H9 (cell line): ENCODE measurements at regions not wholly inside any gene's neighbourhood (a gene's known extent, or its start where the extent isn't known, plus 50 kb on each side); places are given as distances from the start of the nearest gene placed in this dataset.

Experiments used
- DNase-seq: peaks from one replicate; pipeline ENCODE4 v3.0.0-alpha.2; 2017
- H2AFZ ChIP-seq: one replicate; pipeline ENCODE4 v1.6.1; 2013; ENCODE audit warnings: mild to moderate bottlenecking, low read length, control low read depth, moderate library complexity
- H2AK5ac ChIP-seq: 2 replicates; pipeline ENCODE4 v1.6.1; 2013; ENCODE audit warnings: low read length, control low read depth, mixed read lengths; ENCODE audit not compliant: insufficient read length
- H2BK120ac ChIP-seq: one replicate; pipeline ENCODE4 v1.6.1; 2013; ENCODE audit warnings: low read depth, mild to moderate bottlenecking, low read length, control low read depth, inconsistent platforms; ENCODE audit not compliant: poor library complexity, severe bottlenecking
- H2BK12ac ChIP-seq: 2 replicates; pipeline ENCODE4 v1.6.1; 2013; ENCODE audit warnings: low read length, control low read depth, mixed read lengths, low read depth; ENCODE audit not compliant: insufficient read length
- H2BK15ac ChIP-seq: 2 replicates; pipeline ENCODE4 v1.6.1; 2013; ENCODE audit warnings: low read depth, low read length, control low read depth
- H2BK20ac ChIP-seq: one replicate; pipeline ENCODE4 v1.6.1; 2013; ENCODE audit warnings: low read depth, mild to moderate bottlenecking, low read length, control low read depth, inconsistent platforms; ENCODE audit not compliant: poor library complexity, severe bottlenecking
- H2BK5ac ChIP-seq: 2 replicates; pipeline ENCODE4 v1.6.1; 2013; ENCODE audit warnings: low read length, control low read depth, mixed read lengths; ENCODE audit not compliant: insufficient read length
- H3K14ac ChIP-seq: 2 replicates; pipeline ENCODE4 v1.6.1; 2013; ENCODE audit warnings: low read length, control low read depth; ENCODE audit not compliant: insufficient read depth
- H3K18ac ChIP-seq: 2 replicates; pipeline ENCODE4 v1.6.1; 2013; ENCODE audit warnings: low read depth, mild to moderate bottlenecking, mixed read lengths, low read length, control low read depth; ENCODE audit not compliant: insufficient read length
- H3K23ac ChIP-seq: 2 replicates; pipeline ENCODE4 v1.6.1; 2013; ENCODE audit warnings: low read length, control low read depth, mixed read lengths, low read depth; ENCODE audit not compliant: insufficient read length
- H3K23me2 ChIP-seq: 2 replicates; pipeline ENCODE4 v1.6.1; 2013; ENCODE audit warnings: low read depth, mild to moderate bottlenecking, mixed read lengths, low read length, control low read depth; ENCODE audit not compliant: insufficient read length, poor library complexity, severe bottlenecking
- H3K27ac ChIP-seq: 2 replicates; pipeline ENCODE4 v1.5.1; 2013; ENCODE audit warnings: low read length, control low read depth, mixed read lengths, low read depth; ENCODE audit not compliant: insufficient read length
- H3K27me3 ChIP-seq: 2 replicates; pipeline ENCODE4 v1.6.1; 2013; ENCODE audit warnings: low read length, control low read depth, inconsistent platforms; ENCODE audit not compliant: insufficient read depth
- H3K4ac ChIP-seq: 2 replicates; pipeline ENCODE4 v1.6.1; 2013; ENCODE audit warnings: low read depth, mild to moderate bottlenecking, control low read depth, inconsistent platforms, low read length, moderate library complexity
- H3K4me1 ChIP-seq: 2 replicates; pipeline ENCODE4 v1.6.1; 2013; ENCODE audit warnings: low read length, control low read depth, inconsistent platforms; ENCODE audit not compliant: insufficient read depth
- H3K4me2 ChIP-seq: 2 replicates; pipeline ENCODE4 v1.6.1; 2013; ENCODE audit warnings: low read length, control low read depth, mixed read lengths; ENCODE audit not compliant: insufficient read length, insufficient read depth
- H3K56ac ChIP-seq: 2 replicates; pipeline ENCODE4 v1.6.1; 2013; ENCODE audit warnings: low read depth, mild to moderate bottlenecking, mixed read lengths, low read length, control low read depth; ENCODE audit not compliant: insufficient read length
- H3K79me1 ChIP-seq: 2 replicates; pipeline ENCODE4 v1.6.1; 2013; ENCODE audit warnings: low read depth, mild to moderate bottlenecking, moderate library complexity, low read length, control low read depth, inconsistent platforms; ENCODE audit not compliant: insufficient read depth, poor library complexity, severe bottlenecking
- H3K79me2 ChIP-seq: 2 replicates; pipeline ENCODE4 v1.6.1; 2013; ENCODE audit warnings: low read length, control low read depth, inconsistent platforms; ENCODE audit not compliant: insufficient read depth
- H3K9ac ChIP-seq: 2 replicates; pipeline ENCODE4 v1.6.1; 2013; ENCODE audit warnings: low read length, control low read depth, mixed read lengths; ENCODE audit not compliant: insufficient read length; ENCODE audit errors: extremely low read depth
- H3K9me3 ChIP-seq: one replicate; pipeline ENCODE4 v1.6.1; 2013; ENCODE audit warnings: low read depth, low read length, inconsistent platforms; ENCODE audit not compliant: control insufficient read depth
- H3T11ph ChIP-seq: one replicate; pipeline ENCODE4 v1.6.1; 2013; ENCODE audit warnings: mild to moderate bottlenecking, low read length, control low read depth, inconsistent platforms
- H4K20me1 ChIP-seq: one replicate; pipeline ENCODE4 v1.6.1; 2013; ENCODE audit not compliant: control insufficient read depth, insufficient read length, insufficient read depth
- H4K5ac ChIP-seq: 2 replicates; pipeline ENCODE4 v1.6.1; 2013; ENCODE audit warnings: low read depth, mild to moderate bottlenecking, mixed read lengths, low read length, control low read depth; ENCODE audit not compliant: insufficient read length
- H4K8ac ChIP-seq: replicated peaks from 2 replicates; pipeline ENCODE4 v1.6.1; 2013; ENCODE audit warnings: low read length, control low read depth, mixed read lengths, low read depth; ENCODE audit not compliant: insufficient read length
- H4K91ac ChIP-seq: 2 replicates; pipeline ENCODE4 v1.6.1; 2013; ENCODE audit warnings: low read depth, mild to moderate bottlenecking, moderate library complexity, mixed read lengths, low read length, control low read depth; ENCODE audit not compliant: insufficient read length
- H3K27ac Mint-ChIP-seq, 3 experiments: 2 replicates in 2 of 3; 3 replicates in 1 of 3; pipeline ENCODE4 v1.8.0; 2020 to 2021; ENCODE audit warnings: mixed read lengths in 3 of 3, mild to moderate bottlenecking in 1 of 3, moderate library complexity in 1 of 3
- H3K27me3 Mint-ChIP-seq: 2 replicates; pipeline ENCODE4 v1.8.0; 2021; ENCODE audit warnings: low read depth, mild to moderate bottlenecking, moderate library complexity, mixed read lengths
- H3K36me3 Mint-ChIP-seq, 3 experiments: 2 replicates in 2 of 3; 3 replicates in 1 of 3; pipeline ENCODE4 v1.8.0; 2020 to 2021; ENCODE audit warnings: low read depth in 3 of 3, mixed read lengths in 3 of 3; ENCODE audit not compliant: insufficient read depth in 1 of 3
- H3K4me1 Mint-ChIP-seq, 2 experiments: 2 replicates each; pipeline ENCODE4 v1.8.0; 2020; ENCODE audit warnings: mixed read lengths in 2 of 2
- H3K4me3 Mint-ChIP-seq, 2 experiments: 2 replicates in 1 of 2; 3 replicates in 1 of 2; pipeline ENCODE4 v1.8.0; 2020 to 2021; ENCODE audit warnings: mild to moderate bottlenecking in 2 of 2, mixed read lengths in 2 of 2, moderate library complexity in 1 of 2
- H3K9me3 Mint-ChIP-seq, 2 experiments: 2 replicates in 1 of 2; 3 replicates in 1 of 2; pipeline ENCODE4 v1.8.0; 2020; ENCODE audit warnings: mild to moderate bottlenecking in 2 of 2, mixed read lengths in 2 of 2, moderate library complexity in 1 of 2
- CTCF ChIP-seq: fragments of 200-600 bp; sonication (generic); conservative IDR thresholded peaks from 3 replicates; pipeline ENCODE4 v1.8.0; 2021; ENCODE audit warnings: antibody characterized with exemption, mild to moderate bottlenecking

DNA sequence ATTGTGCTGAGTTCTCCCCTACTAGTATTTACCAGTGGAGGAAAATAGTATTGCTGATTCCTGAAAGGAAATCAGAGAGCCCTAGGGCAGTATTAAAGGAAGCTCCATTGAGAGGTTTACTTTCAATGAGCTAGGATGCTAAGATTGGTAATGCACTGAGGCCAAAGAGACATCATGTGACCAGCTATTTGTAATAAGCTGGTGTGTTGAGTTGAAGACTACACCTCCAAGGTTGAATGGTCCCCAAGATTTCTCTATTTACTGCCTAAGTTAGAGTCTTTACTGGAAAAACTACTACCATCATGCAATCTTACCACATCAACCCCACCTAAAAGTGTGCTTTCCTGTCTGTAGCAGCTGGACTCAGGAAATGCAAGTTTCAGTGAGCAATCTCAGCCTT is 151.5 kb upstream of the GJE1 start:
- no peak overlapping the region for H2BK12ac ChIP-seq
- H3K4me1 Mint-ChIP-seq, result peaks cover 8 to 11% of the 10 kb centered on the region in 2 experiments
- no peak overlapping the region for H3K4me3 Mint-ChIP-seq
- no peaks in the 10 kb centered on the region for H4K20me1 ChIP-seq
- no peaks in the 10 kb centered on the region for H3K79me2 ChIP-seq
- no peak overlapping the region for H3T11ph ChIP-seq
- H2BK15ac ChIP-seq, result no peak overlapping the region
- H3K23me2 ChIP-seq, result no peaks in the 10 kb centered on the region
- no peaks in the 10 kb centered on the region for H3K27me3 Mint-ChIP-seq
- no peak overlapping the region for H3K9ac ChIP-seq
- no peak overlapping the region for H2BK120ac ChIP-seq
- no peaks in the 10 kb centered on the region for H3K9me3 ChIP-seq
- peaks cover 2% of the 10 kb centered on the region; the same call in 1 of the 2 replicates for H3K4me1 ChIP-seq
- no peak for DNase-seq
- no peak overlapping the region for H2AFZ ChIP-seq
- H2AK5ac ChIP-seq, result no peak overlapping the region
- no peaks in the 10 kb centered on the region for H3K36me3 Mint-ChIP-seq
- H3K9me3 Mint-ChIP-seq, result no peaks in the 10 kb centered on the region
- H3K79me1 ChIP-seq, result no peaks in the 10 kb centered on the region
- no peak for TF ChIP-seq CTCF
- H3K14ac ChIP-seq, result no peak overlapping the region
- no peak overlapping the region for H3K23ac ChIP-seq
- H2BK5ac ChIP-seq, result no peak overlapping the region
- H3K4ac ChIP-seq, result no peak overlapping the region
- no peaks in the 10 kb centered on the region for H3K27me3 ChIP-seq
- no peak overlapping the region for H4K8ac ChIP-seq
- H3K4me2 ChIP-seq, result no peak overlapping the region
- no peak overlapping the region for H4K5ac ChIP-seq
- no peak overlapping the region for H3K56ac ChIP-seq
- no peak overlapping the region for H3K18ac ChIP-seq
- no peak overlapping the region for H4K91ac ChIP-seq
- no peak overlapping the region for H3K27ac Mint-ChIP-seq
- H2BK20ac ChIP-seq, result no peak overlapping the region
- no peak overlapping the region for H3K27ac ChIP-seq
